CD4-positive, CD25-positive, alpha-beta regulatory T cell (primary cell): ENCODE measurements at regions not wholly inside any gene's neighbourhood (a gene's known extent, or its start where the extent isn't known, plus 50 kb on each side); places are given as distances from the start of the nearest gene placed in this dataset.

ENCODE experiments used
- ATAC-seq, 2 donors: fragments of 150-1000 bp; cut with Tn5 transposase; one replicate each; pipeline ENCODE4 v1.10.0; 2021; ENCODE audit warnings: low read depth in 2 of 2, moderate number of reproducible peaks in 2 of 2, moderate library complexity in 1 of 2
- DNase-seq, 3 donors: peaks; one replicate each; pipeline versions ENCODE4 v3.0.0 to v3.0.0-alpha.2; 2012 to 2022; ENCODE audit warnings: mixed read lengths in 1 of 3
- H3K27ac ChIP-seq: one replicate; pipeline ENCODE4 v1.7.0; 2013; ENCODE audit warnings: mild to moderate bottlenecking, low read length; ENCODE audit not compliant: insufficient read depth, poor library complexity, severe bottlenecking
- H3K27me3 ChIP-seq: one replicate; pipeline ENCODE4 v1.7.0; 2013; ENCODE audit warnings: low read length; ENCODE audit not compliant: control insufficient read depth, insufficient read depth
- H3K36me3 ChIP-seq: one replicate; pipeline ENCODE4 v1.7.0; 2013; ENCODE audit warnings: mild to moderate bottlenecking, low read length, moderate library complexity; ENCODE audit not compliant: control insufficient read depth, insufficient read depth
- H3K4me1 ChIP-seq: 2 replicates; pipeline ENCODE4 v1.7.0; 2013; ENCODE audit warnings: mild to moderate bottlenecking, low read length; ENCODE audit not compliant: insufficient read depth, control insufficient read depth, poor library complexity, severe bottlenecking
- H3K4me3 ChIP-seq: one replicate; pipeline ENCODE4 v1.7.0; 2013; ENCODE audit warnings: low read depth, mild to moderate bottlenecking, low read length, moderate library complexity
- H3K9me3 ChIP-seq, 2 experiments: 1 replicate in 1 of 2; 2 replicates in 1 of 2; pipeline ENCODE4 v1.7.0; 2013; ENCODE audit warnings: low read length in 2 of 2, mild to moderate bottlenecking in 1 of 2, moderate library complexity in 1 of 2; ENCODE audit not compliant: control insufficient read depth in 2 of 2
- H3K27ac Mint-ChIP-seq, 3 donors: one replicate each; pipeline ENCODE4 v1.8.0; 2020 to 2022; ENCODE audit warnings: mild to moderate bottlenecking in 3 of 3, mixed read lengths in 3 of 3, moderate library complexity in 2 of 3
- H3K27me3 Mint-ChIP-seq: one replicate; pipeline ENCODE4 v1.8.0; 2022; ENCODE audit warnings: mild to moderate bottlenecking, mixed read lengths
- H3K36me3 Mint-ChIP-seq: one replicate; pipeline ENCODE4 v1.8.0; 2020; ENCODE audit warnings: mixed read lengths
- H3K4me1 Mint-ChIP-seq, 4 donors: one replicate each; pipeline ENCODE4 v1.8.0; 2020 to 2022; ENCODE audit warnings: mixed read lengths in 4 of 4, mild to moderate bottlenecking in 1 of 4
- H3K4me3 Mint-ChIP-seq, 4 donors: one replicate each; pipeline ENCODE4 v1.8.0; 2020 to 2022; ENCODE audit warnings: mild to moderate bottlenecking in 4 of 4, mixed read lengths in 4 of 4, moderate library complexity in 3 of 4
- H3K9me3 Mint-ChIP-seq, 7 donors: one replicate each; pipeline ENCODE4 v1.8.0; 2020 to 2022; ENCODE audit warnings: mixed read lengths in 7 of 7, mild to moderate bottlenecking in 3 of 7, moderate library complexity in 2 of 7

GRCh38 chr4:32206756-32207155 is 1486.6 kb downstream of the PCDH7 start:
- Mint-ChIP-seq H3K27ac (no peak overlapping the region), H3K4me1 (no peaks in the 10 kb centered on the region), H3K36me3 (no peaks in the 10 kb centered on the region), H3K27me3 (no peaks in the 10 kb centered on the region), H3K9me3 (peaks cover 4 to 50% (median 16%) of the 10 kb centered on the region in 7 donors), H3K4me3 (no peak overlapping the region)
- Histone ChIP-seq H3K9me3 (peaks cover 6 to 9% of the 10 kb centered on the region in 2 experiments), H3K36me3 (no peaks in the 10 kb centered on the region), H3K4me3 (no peak overlapping the region), H3K27me3 (no peaks in the 10 kb centered on the region), H3K27ac (no peak overlapping the region), H3K4me1 (no peaks in the 10 kb centered on the region)
- no peak for DNase-seq
- no peak for ATAC-seq

- H3K9me3 Mint-ChIP-seq, result peaks cover 4 to 43% (median 17%) of the 10 kb centered on the region in 7 donors
- ATAC-seq (no peak), DNase-seq (no peak)
- no peak overlapping the region for H3K4me3 ChIP-seq
- no peaks in the 10 kb centered on the region for H3K4me1 Mint-ChIP-seq
- H3K36me3 ChIP-seq, result no peaks in the 10 kb centered on the region
- no peaks in the 10 kb centered on the region for H3K27me3 Mint-ChIP-seq
- peaks cover 6 to 9% of the 10 kb centered on the region in 2 experiments for H3K9me3 ChIP-seq
- no peaks in the 10 kb centered on the region for H3K27me3 ChIP-seq
- H3K4me3 Mint-ChIP-seq, result no peak overlapping the region
- no peak overlapping the region for H3K27ac Mint-ChIP-seq
- H3K4me1 ChIP-seq, result no peaks in the 10 kb centered on the region
- no peak overlapping the region for H3K27ac ChIP-seq
- no peaks in the 10 kb centered on the region for H3K36me3 Mint-ChIP-seq
Observed at GRCh38 chr4:32207456-32207855, 1487.3 kb downstream of the PCDH7 start.

GRCh38 chr4:32215277-32215676 is 1495.1 kb downstream of the PCDH7 start:
- H3K4me3 Mint-ChIP-seq, result no peak overlapping the region
- H3K4me3 ChIP-seq, result no peak overlapping the region
- DNase-seq (no peak), ATAC-seq (no peak)
- H3K36me3 Mint-ChIP-seq, result no peaks in the 10 kb centered on the region
- H3K27me3 ChIP-seq, result no peaks in the 10 kb centered on the region
- no peaks in the 10 kb centered on the region for H3K36me3 ChIP-seq
- no peak overlapping the region for H3K27ac ChIP-seq
- H3K4me1 Mint-ChIP-seq, result no peaks in the 10 kb centered on the region
- H3K27me3 Mint-ChIP-seq, result no peaks in the 10 kb centered on the region
- H3K4me1 ChIP-seq, result no peaks in the 10 kb centered on the region
- H3K9me3 ChIP-seq, result peaks cover 0 to 7% of the 10 kb centered on the region in 2 experiments
- peaks cover 0 to 19% (median 6%) of the 10 kb centered on the region in 7 donors for H3K9me3 Mint-ChIP-seq
- no peak overlapping the region for H3K27ac Mint-ChIP-seq

- Histone ChIP-seq H3K27me3 (no peaks in the 10 kb centered on the region), H3K9me3 (peaks cover 0 to 7% of the 10 kb centered on the region in 2 experiments), H3K36me3 (no peaks in the 10 kb centered on the region), H3K4me1 (no peaks in the 10 kb centered on the region), H3K27ac (no peak overlapping the region), H3K4me3 (no peak overlapping the region)
- no peak overlapping the region for H3K27ac Mint-ChIP-seq
- DNase-seq (no peak), ATAC-seq (no peak)
- no peaks in the 10 kb centered on the region for H3K4me1 Mint-ChIP-seq
- H3K27me3 Mint-ChIP-seq, result no peaks in the 10 kb centered on the region
- peaks cover 0 to 16% (median 6%) of the 10 kb centered on the region in 7 donors for H3K9me3 Mint-ChIP-seq
- no peaks in the 10 kb centered on the region for H3K36me3 Mint-ChIP-seq
- H3K4me3 Mint-ChIP-seq, result no peak overlapping the region
Observed at GRCh38 chr4:32216502-32216901, 1496.3 kb downstream of the PCDH7 start.

- no peaks in the 10 kb centered on the region for H3K27me3 ChIP-seq
- no peaks in the 10 kb centered on the region for H3K36me3 ChIP-seq
- ATAC-seq, result no peak
- Mint-ChIP-seq H3K27ac (no peak overlapping the region), H3K9me3 (peaks cover 0 to 24% (median 12%) of the 10 kb centered on the region in 7 donors), H3K36me3 (no peaks in the 10 kb centered on the region), H3K4me1 (no peaks in the 10 kb centered on the region), H3K27me3 (no peaks in the 10 kb centered on the region), H3K4me3 (no peak overlapping the region)
- no peak overlapping the region for H3K4me3 ChIP-seq
- peaks cover 2 to 7% of the 10 kb centered on the region in 2 experiments for H3K9me3 ChIP-seq
- no peak for DNase-seq
- no peaks in the 10 kb centered on the region for H3K4me1 ChIP-seq
- H3K27ac ChIP-seq, result no peak overlapping the region
Observed at GRCh38 chr4:32219306-32220075, 1499.3 kb downstream of the PCDH7 start.

- Histone ChIP-seq H3K4me1 (no peaks in the 10 kb centered on the region), H3K27ac (no peak overlapping the region), H3K36me3 (no peaks in the 10 kb centered on the region), H3K9me3 (peaks cover 0 to 2% of the 10 kb centered on the region in 2 experiments), H3K27me3 (no peaks in the 10 kb centered on the region), H3K4me3 (no peak overlapping the region)
- no peak overlapping the region for H3K27ac Mint-ChIP-seq
- H3K36me3 Mint-ChIP-seq, result no peaks in the 10 kb centered on the region
- DNase-seq (no peak), ATAC-seq (no peak)
- no peaks in the 10 kb centered on the region for H3K27me3 Mint-ChIP-seq
- no peaks in the 10 kb centered on the region for H3K4me1 Mint-ChIP-seq
- H3K4me3 Mint-ChIP-seq, result no peak overlapping the region
- peaks cover 5 to 30% (median 7%) of the 10 kb centered on the region in 7 donors for H3K9me3 Mint-ChIP-seq
Observed at GRCh38 chr4:32226204-32226603, 1506.0 kb downstream of the PCDH7 start.

- no peak overlapping the region for H3K27ac ChIP-seq
- no peak overlapping the region for H3K4me3 Mint-ChIP-seq
Observed at GRCh38 chr4:32226733-32227132, 1506.6 kb downstream of the PCDH7 start.

GRCh38 chr4:32243926-32244325 is 1523.8 kb downstream of the PCDH7 start:
- Histone ChIP-seq H3K27me3 (no peaks in the 10 kb centered on the region), H3K27ac (no peak overlapping the region), H3K4me3 (no peak overlapping the region), H3K4me1 (no peaks in the 10 kb centered on the region), H3K36me3 (no peaks in the 10 kb centered on the region), H3K9me3 (no peaks in the 10 kb centered on the region)
- peak overlapping the region in 1 of 3 donors; percentile 38 for H3K27ac Mint-ChIP-seq
- H3K4me1 Mint-ChIP-seq, result no peaks in the 10 kb centered on the region
- no peak for ATAC-seq
- no peak overlapping the region for H3K4me3 Mint-ChIP-seq
- peaks cover 0 to 14% (median 10%) of the 10 kb centered on the region in 7 donors for H3K9me3 Mint-ChIP-seq
- H3K36me3 Mint-ChIP-seq, result no peaks in the 10 kb centered on the region
- no peak for DNase-seq
- no peaks in the 10 kb centered on the region for H3K27me3 Mint-ChIP-seq

More at GRCh38 chr4:32226733-32227132, 1506.6 kb downstream of the PCDH7 start:
- H3K4me3 ChIP-seq, result no peak overlapping the region
- no peaks in the 10 kb centered on the region for H3K4me1 ChIP-seq
- Mint-ChIP-seq H3K36me3 (no peaks in the 10 kb centered on the region), H3K4me1 (no peaks in the 10 kb centered on the region), H3K27ac (no peak overlapping the region), H3K27me3 (no peaks in the 10 kb centered on the region), H3K9me3 (peaks cover 5 to 28% (median 7%) of the 10 kb centered on the region in 7 donors)
- DNase-seq (no peak), ATAC-seq (no peak)
- H3K36me3 ChIP-seq, result no peaks in the 10 kb centered on the region
- peaks cover 0 to 2% of the 10 kb centered on the region in 2 experiments for H3K9me3 ChIP-seq
- H3K27me3 ChIP-seq, result no peaks in the 10 kb centered on the region
